ENCODE measurements at regions not wholly inside any gene's neighbourhood (a gene's known extent, or its start where the extent isn't known, plus 50 kb on each side); places are given as distances from the start of the nearest gene placed in this dataset.

DNA sequence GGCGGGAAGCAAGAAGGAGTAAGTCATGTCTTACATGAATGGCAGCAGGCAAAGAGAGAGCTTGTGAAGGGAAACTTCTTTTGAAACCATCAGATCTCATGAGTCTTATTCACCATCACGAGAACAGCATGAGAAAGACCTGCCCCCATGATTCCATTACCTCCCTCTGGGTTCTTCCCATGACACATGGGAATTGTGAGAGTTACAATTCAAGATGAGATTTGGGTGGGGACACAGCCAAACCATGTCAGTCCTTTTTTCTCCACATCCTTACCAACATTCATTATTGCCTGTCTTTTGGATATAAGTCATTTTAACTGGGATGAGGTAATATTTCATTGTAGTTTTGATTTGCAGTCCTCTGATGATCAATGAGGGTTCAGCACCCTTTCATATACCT is 81.0 kb downstream of the DIRAS3 start:
- no peak overlapping the region for H3K27ac ChIP-seq
- H3K4me3 ChIP-seq = no peak overlapping the region
- TF ChIP-seq, protein P1, sequence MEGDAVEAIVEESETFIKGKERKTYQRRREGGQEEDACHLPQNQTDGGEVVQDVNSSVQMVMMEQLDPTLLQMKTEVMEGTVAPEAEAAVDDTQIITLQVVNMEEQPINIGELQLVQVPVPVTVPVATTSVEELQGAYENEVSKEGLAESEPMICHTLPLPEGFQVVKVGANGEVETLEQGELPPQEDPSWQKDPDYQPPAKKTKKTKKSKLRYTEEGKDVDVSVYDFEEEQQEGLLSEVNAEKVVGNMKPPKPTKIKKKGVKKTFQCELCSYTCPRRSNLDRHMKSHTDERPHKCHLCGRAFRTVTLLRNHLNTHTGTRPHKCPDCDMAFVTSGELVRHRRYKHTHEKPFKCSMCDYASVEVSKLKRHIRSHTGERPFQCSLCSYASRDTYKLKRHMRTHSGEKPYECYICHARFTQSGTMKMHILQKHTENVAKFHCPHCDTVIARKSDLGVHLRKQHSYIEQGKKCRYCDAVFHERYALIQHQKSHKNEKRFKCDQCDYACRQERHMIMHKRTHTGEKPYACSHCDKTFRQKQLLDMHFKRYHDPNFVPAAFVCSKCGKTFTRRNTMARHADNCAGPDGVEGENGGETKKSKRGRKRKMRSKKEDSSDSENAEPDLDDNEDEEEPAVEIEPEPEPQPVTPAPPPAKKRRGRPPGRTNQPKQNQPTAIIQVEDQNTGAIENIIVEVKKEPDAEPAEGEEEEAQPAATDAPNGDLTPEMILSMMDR (IDR thresholded peaks at IDR 0.05) = no peak
- TF ChIP-seq POLR2A (IDR thresholded peaks at IDR 0.05) = no peak
- peaks cover 0 to 4% (median 2%) of the 10 kb centered on the region in 3 donors for H3K9me3 ChIP-seq
- WGBS, 2 donors = 86 to 96% methylated on average over 2 of the region's 2 CpGs
- H3K36me3 ChIP-seq = no peaks in the 10 kb centered on the region
- DNase-seq = no peak
- no peaks in the 10 kb centered on the region for H3K4me1 ChIP-seq
- intact Hi-C loops (cut with DNase I) = no loop called here
- H3K27me3 ChIP-seq = no peaks in the 10 kb centered on the region

DNA sequence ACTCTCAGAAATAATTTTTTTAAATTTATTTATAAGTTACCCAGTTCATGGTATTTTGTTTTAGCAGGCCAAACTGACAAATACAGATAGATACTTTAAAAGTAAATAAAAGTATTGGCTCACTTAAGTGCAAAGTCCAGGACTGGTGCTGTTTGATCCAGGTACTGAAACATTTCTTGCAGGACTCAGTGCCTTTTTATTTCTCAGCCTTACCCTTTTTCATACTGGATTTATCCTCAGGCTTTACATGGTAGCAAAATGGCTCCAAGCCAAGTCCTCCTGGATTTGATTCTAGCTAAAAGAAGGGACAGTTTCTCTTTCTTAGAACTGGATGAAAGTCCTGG is 83.8 kb downstream of the DIRAS3 start:
- intact Hi-C loops (cut with DNase I) = no loop called here
- no peak overlapping the region for H3K27ac ChIP-seq
- H3K9me3 ChIP-seq = peaks cover 0 to 27% (median 14%) of the 10 kb centered on the region in 3 donors
- TF ChIP-seq, protein P1 (IDR thresholded peaks at IDR 0.05) = no peak
- no peak for TF ChIP-seq POLR2A (IDR thresholded peaks at IDR 0.05)
- H3K4me3 ChIP-seq = no peak overlapping the region
- H3K4me1 ChIP-seq = no peaks in the 10 kb centered on the region
- DNase-seq = no peak
- no peaks in the 10 kb centered on the region for H3K27me3 ChIP-seq
- no peaks in the 10 kb centered on the region for H3K36me3 ChIP-seq

DNA sequence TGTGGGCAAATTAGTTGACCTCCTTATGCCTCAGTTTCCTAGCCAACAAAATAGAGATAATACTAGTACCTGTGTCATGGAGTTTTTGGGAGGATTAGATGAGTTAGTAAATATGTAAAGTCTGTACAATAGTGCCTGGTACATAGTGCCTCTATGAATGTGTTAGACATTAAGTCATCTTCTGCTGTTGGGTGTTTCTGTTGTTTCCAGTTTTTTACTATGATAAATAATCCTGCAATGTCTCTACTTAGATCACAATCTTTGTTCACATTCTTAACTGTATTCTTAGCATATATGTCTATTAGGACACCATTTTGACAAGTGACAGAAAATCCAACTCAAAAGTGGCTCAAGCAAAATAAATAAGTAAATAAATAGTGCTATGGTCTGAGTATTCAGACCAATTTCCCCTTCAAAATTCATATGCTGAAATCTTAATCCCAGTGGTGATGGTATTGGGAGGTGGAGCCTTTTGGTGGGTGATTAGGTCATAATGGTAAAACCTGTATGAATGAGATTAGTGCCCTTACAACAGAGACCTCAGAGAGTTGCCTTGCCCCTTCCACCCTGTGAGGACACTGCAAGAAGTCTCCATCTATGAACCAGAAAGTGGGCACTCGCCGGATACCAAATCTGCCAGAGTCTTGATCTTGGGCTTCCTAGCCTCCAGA is 84.3 kb downstream of the DIRAS3 start:
- Histone ChIP-seq H3K27ac (no peak overlapping the region), H3K4me3 (no peak overlapping the region), H3K36me3 (no peaks in the 10 kb centered on the region), H3K9me3 (peaks cover 0 to 27% (median 14%) of the 10 kb centered on the region in 3 donors), H3K4me1 (no peaks in the 10 kb centered on the region), H3K27me3 (no peaks in the 10 kb centered on the region)
- no peak for DNase-seq
- intact Hi-C loops (cut with DNase I) = no loop called here
- WGBS, 2 donors = 82 to 92% methylated on average over 2 of the region's 2 CpGs
- no peak for TF ChIP-seq POLR2A (IDR thresholded peaks at IDR 0.05)
- TF ChIP-seq, protein P1 (IDR thresholded peaks at IDR 0.05) = no peak

DNA sequence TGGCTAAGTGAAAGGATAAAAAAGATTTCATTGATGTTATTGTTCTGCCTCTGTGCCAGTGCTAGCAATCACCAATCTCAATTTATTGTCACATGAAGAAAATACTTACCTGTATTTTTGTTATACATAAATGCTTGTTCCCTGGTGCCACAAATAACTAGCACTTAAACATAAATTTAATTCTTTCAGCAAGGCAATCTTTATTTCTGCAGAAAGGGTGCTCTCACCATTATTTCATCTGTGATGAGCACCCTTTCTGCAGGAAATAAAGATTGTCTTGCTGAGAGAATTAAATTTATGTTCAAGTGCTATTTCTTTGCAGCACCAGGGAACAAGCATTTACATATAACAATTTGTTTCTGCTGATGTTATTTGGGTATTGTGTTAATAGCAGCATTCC is 87.2 kb downstream of the DIRAS3 start:
- peaks cover 0 to 27% (median 14%) of the 10 kb centered on the region in 3 donors for H3K9me3 ChIP-seq
- H3K36me3 ChIP-seq = no peaks in the 10 kb centered on the region
- H3K4me3 ChIP-seq = no peak overlapping the region
- DNase-seq = no peak
- TF ChIP-seq, protein P1 (IDR thresholded peaks at IDR 0.05) = no peak
- TF ChIP-seq POLR2A (IDR thresholded peaks at IDR 0.05) = no peak
- no peak overlapping the region for H3K27ac ChIP-seq
- no peaks in the 10 kb centered on the region for H3K4me1 ChIP-seq
- intact Hi-C loops (cut with DNase I) = no loop called here
- no peaks in the 10 kb centered on the region for H3K27me3 ChIP-seq

DNA sequence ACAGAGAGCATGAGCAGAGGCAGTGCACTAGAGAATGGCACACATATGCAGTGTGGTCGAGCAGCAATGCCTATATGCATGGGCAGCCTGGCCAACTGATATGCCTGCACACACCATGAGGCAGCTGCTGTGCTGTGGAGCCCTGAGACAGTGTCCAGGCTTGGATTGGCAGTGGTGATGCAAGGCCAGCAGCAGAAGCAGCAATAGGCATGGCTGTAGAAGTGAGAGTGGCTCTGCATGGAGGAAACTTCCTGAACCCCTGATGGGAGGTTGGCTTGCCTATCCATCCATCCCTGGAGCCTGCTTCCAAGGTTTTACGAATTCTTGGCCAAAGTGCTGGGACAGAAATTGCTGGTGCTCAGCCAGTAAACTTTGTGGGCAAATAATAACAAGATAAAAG is 89.7 kb downstream of the DIRAS3 start:
- 53 to 64% methylated on average over 2 of the region's 2 CpGs for WGBS, 2 donors
- peaks cover 0 to 27% (median 14%) of the 10 kb centered on the region in 3 donors for H3K9me3 ChIP-seq
- no peak overlapping the region for H3K27ac ChIP-seq

More for the DNA sequence above, 89.7 kb downstream of the DIRAS3 start:
- intact Hi-C loops (cut with DNase I) = no loop called here
- Histone ChIP-seq H3K4me3 (no peak overlapping the region), H3K27me3 (no peaks in the 10 kb centered on the region), H3K4me1 (no peaks in the 10 kb centered on the region), H3K36me3 (no peaks in the 10 kb centered on the region)
- no peak for DNase-seq
- TF ChIP-seq, protein P1 (IDR thresholded peaks at IDR 0.05) = no peak

All from esophagus squamous epithelium (tissue), 5 donors.